ENCODE measurements at regions not wholly inside any gene's neighbourhood (a gene's known extent, or its start where the extent isn't known, plus 50 kb on each side); places are given as distances from the start of the nearest gene placed in this dataset.

DNA sequence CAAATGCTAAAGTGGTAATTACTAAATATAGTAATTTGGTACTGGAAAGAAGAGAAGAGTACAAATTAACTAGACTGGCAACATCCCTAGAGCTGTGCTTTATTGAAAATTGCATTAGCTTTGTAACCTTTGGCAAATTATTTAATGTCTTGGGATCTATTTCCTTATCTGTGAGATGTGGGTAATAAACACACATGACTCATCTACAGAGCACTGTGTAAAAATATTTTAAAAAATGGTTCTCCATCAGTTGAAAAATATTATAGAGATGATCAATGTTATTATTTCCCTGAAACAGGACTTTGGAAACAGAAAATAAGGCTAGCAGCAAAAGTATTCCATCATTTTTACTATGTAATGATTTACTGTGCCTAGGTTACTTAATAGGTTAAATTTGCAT lies 1698.8 kb upstream of the CDH9 start:
- Histone ChIP-seq H3K36me3 (ENCODE audit: control insufficient read depth, insufficient read depth, low read length) (no peaks in the 10 kb centered on the region), H3K4me3 (replicated peaks; ENCODE audit: low read depth, low read length) (no peak overlapping the region), H3K27me3 (replicated peaks; ENCODE audit: control insufficient read depth, insufficient read depth, low read length) (no peaks in the 10 kb centered on the region)
- no peak for TF ChIP-seq CTCF (IDR thresholded peaks at IDR 0.05; ENCODE audit: insufficient read depth, low read length, poor library complexity, severe bottlenecking)
- DNase-seq (ENCODE audit: extremely low read depth, insufficient read length), result no peak

- H3K36me3 ChIP-seq (ENCODE audit: control insufficient read depth, insufficient read depth, low read length), result no peaks in the 10 kb centered on the region
- no peak overlapping the region for H3K4me3 ChIP-seq (replicated peaks; ENCODE audit: low read depth, low read length)
- no peaks in the 10 kb centered on the region for H3K27me3 ChIP-seq (replicated peaks; ENCODE audit: control insufficient read depth, insufficient read depth, low read length)
- no peak for DNase-seq (ENCODE audit: extremely low read depth, insufficient read length)
- no peak for TF ChIP-seq CTCF (IDR thresholded peaks at IDR 0.05; ENCODE audit: insufficient read depth, low read length, poor library complexity, severe bottlenecking)
Measured at GRCh38 chr5:28734396-28734795, 1696.0 kb upstream of the CDH9 start.

DNA sequence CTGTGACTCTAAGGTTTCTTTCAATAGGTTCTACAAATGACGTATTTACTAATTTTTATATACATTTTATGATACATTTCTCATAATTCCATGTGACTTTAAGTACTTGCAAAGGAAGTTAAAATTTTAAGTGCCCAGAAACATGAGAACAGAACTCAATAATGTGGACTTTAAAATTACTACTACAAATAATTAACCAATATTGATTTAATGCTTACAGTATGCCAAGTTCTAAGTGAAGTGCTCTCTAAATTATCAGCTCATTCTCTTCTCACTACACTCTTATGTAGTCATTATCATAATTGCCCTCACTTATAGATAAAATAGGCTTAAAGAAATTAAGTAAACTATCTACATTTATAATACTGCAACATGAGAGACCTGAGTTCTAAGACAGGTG lies 1690.7 kb upstream of the CDH9 start:
- Histone ChIP-seq H3K27me3 (replicated peaks; ENCODE audit: control insufficient read depth, insufficient read depth, low read length) (no peaks in the 10 kb centered on the region), H3K4me3 (replicated peaks; ENCODE audit: low read depth, low read length) (no peak overlapping the region), H3K36me3 (ENCODE audit: control insufficient read depth, insufficient read depth, low read length) (no peaks in the 10 kb centered on the region)
- DNase-seq (ENCODE audit: extremely low read depth, insufficient read length), result no peak
- no peak for TF ChIP-seq CTCF (IDR thresholded peaks at IDR 0.05; ENCODE audit: insufficient read depth, low read length, poor library complexity, severe bottlenecking)

DNA sequence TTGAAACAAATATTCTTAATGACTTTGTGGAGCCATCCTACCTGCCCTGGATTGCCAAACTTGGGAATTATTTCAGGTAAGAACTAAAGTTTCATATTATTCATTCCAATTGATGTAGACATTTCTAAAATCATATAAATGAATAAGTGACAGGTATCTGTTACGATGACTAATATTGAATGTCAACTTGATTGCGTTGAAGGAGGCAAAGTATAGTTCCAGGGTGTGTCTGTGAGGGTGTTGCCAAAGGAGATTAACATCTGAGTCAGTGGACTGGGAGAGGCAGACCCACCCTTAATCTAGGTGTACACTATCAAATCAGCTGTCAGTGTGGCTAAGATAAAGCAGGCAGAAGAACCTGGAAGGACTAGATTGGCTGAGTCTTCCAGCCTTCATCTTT lies 1688.4 kb upstream of the CDH9 start:
- no peak for DNase-seq (ENCODE audit: extremely low read depth, insufficient read length)
- no peak for TF ChIP-seq CTCF (IDR thresholded peaks at IDR 0.05; ENCODE audit: insufficient read depth, low read length, poor library complexity, severe bottlenecking)
- H3K4me3 ChIP-seq (replicated peaks; ENCODE audit: low read depth, low read length), result no peak overlapping the region
- H3K27me3 ChIP-seq (replicated peaks; ENCODE audit: control insufficient read depth, insufficient read depth, low read length), result no peaks in the 10 kb centered on the region
- H3K36me3 ChIP-seq (ENCODE audit: control insufficient read depth, insufficient read depth, low read length), result no peaks in the 10 kb centered on the region

DNA sequence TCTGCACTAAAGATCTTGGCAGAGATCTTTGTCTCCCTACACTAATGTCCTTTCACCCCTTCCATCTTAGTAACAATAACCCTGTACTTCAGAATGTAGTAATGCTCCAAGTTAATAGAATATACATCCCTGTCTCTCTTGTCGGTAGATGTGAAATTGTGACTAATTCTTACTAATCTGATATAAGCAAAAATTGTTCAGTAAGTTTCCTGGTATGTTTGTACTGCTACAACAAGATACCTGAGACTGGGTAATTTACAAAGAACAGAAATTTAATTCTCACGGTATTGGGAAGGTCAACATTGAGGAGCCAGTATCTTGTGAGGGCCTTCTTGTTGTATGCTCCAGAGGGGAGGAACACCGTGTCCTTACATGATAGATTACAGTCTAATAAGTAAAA lies 1686.6 kb upstream of the CDH9 start:
- Histone ChIP-seq H3K4me3 (replicated peaks; ENCODE audit: low read depth, low read length) (no peak overlapping the region), H3K36me3 (ENCODE audit: control insufficient read depth, insufficient read depth, low read length) (no peaks in the 10 kb centered on the region), H3K27me3 (replicated peaks; ENCODE audit: control insufficient read depth, insufficient read depth, low read length) (no peaks in the 10 kb centered on the region)
- no peak for DNase-seq (ENCODE audit: extremely low read depth, insufficient read length)
- TF ChIP-seq CTCF (IDR thresholded peaks at IDR 0.05; ENCODE audit: insufficient read depth, low read length, poor library complexity, severe bottlenecking), result no peak

Data from GM06990 (cell line).